ENCODE measurements at regions not wholly inside any gene's neighbourhood (a gene's known extent, or its start where the extent isn't known, plus 50 kb on each side); places are given as distances from the start of the nearest gene placed in this dataset.

- CTCF ChIA-PET = no interaction called here
Measured at GRCh38 chr1:55538428-55538827, 323.3 kb upstream of the USP24 start.

GRCh38 chr1:55536545-55536865 lies 321.3 kb upstream of the USP24 start:
- no peak for DNase-seq

More at GRCh38 chr1:55538428-55538827, 323.3 kb upstream of the USP24 start:
- no CpG with 5 or more reads among the region's 2 CpGs for WGBS (ENCODE audit: insufficient coverage)
- Mint-ChIP-seq H3K27ac (no peak overlapping the region), H3K27me3 (no peaks in the 10 kb centered on the region), H3K4me3 (no peak overlapping the region), H3K4me1 (no peaks in the 10 kb centered on the region), H3K36me3 (no peaks in the 10 kb centered on the region), H3K9me3 (no peaks in the 10 kb centered on the region)
- ATAC-seq (replicated peaks in 1 of 4) (no peak), DNase-seq (no peak)
- POLR2A ChIA-PET = no interaction called here
- H3K4me1 ChIP-seq (ENCODE audit: control insufficient read depth in 1 of 2, extremely low read depth in 1 of 2, insufficient read depth in 2 of 2, low read length in 2 of 2) = no peaks in the 10 kb centered on the region
- H3K27me3 ChIP-seq (replicated peaks in 1 of 2; ENCODE audit: control insufficient read depth in 2 of 2, extremely low read depth in 1 of 2, insufficient read depth in 2 of 2, low read length in 1 of 2) = no peaks in the 10 kb centered on the region
- H3K36me3 ChIP-seq (ENCODE audit: control insufficient read depth in 2 of 2, extremely low read depth in 1 of 2, insufficient read depth in 1 of 2, low read length in 1 of 2) = no peaks in the 10 kb centered on the region
- H3K4me3 ChIP-seq (ENCODE audit: control insufficient read depth in 1 of 2, extremely low read depth in 1 of 2, low read length in 1 of 2) = no peak overlapping the region
- no peaks in the 10 kb centered on the region for H3K9me3 ChIP-seq
- H3K27ac ChIP-seq (ENCODE audit: low read length) = no peak overlapping the region

GRCh38 chr1:55535724-55536544 lies 320.8 kb upstream of the USP24 start:
- DNase-seq (no peak), ATAC-seq (replicated peaks in 1 of 4) (no peak)
- no peaks in the 10 kb centered on the region for H3K36me3 ChIP-seq (ENCODE audit: control insufficient read depth in 2 of 2, extremely low read depth in 1 of 2, insufficient read depth in 1 of 2, low read length in 1 of 2)
- no peak overlapping the region for H3K27ac Mint-ChIP-seq
- ChIA-PET POLR2A (no interaction called here), CTCF (no interaction called here)
- H3K27me3 ChIP-seq (replicated peaks in 1 of 2; ENCODE audit: control insufficient read depth in 2 of 2, extremely low read depth in 1 of 2, insufficient read depth in 2 of 2, low read length in 1 of 2) = no peaks in the 10 kb centered on the region
- WGBS (ENCODE audit: insufficient coverage) = no CpG with 5 or more reads among the region's 4 CpGs
- H3K9me3 ChIP-seq = no peaks in the 10 kb centered on the region
- H3K9me3 Mint-ChIP-seq = no peaks in the 10 kb centered on the region
- no peaks in the 10 kb centered on the region for H3K4me1 ChIP-seq (ENCODE audit: control insufficient read depth in 1 of 2, extremely low read depth in 1 of 2, insufficient read depth in 2 of 2, low read length in 2 of 2)
- H3K4me3 Mint-ChIP-seq = no peak overlapping the region
- H3K4me3 ChIP-seq (ENCODE audit: control insufficient read depth in 1 of 2, extremely low read depth in 1 of 2, low read length in 1 of 2) = no peak overlapping the region
- no peaks in the 10 kb centered on the region for H3K4me1 Mint-ChIP-seq
- peaks cover 0 to 12% of the 10 kb centered on the region in 2 donors for H3K27me3 Mint-ChIP-seq
- no peaks in the 10 kb centered on the region for H3K36me3 Mint-ChIP-seq
- no peak overlapping the region for H3K27ac ChIP-seq (ENCODE audit: low read length)

More at GRCh38 chr1:55536545-55536865, 321.3 kb upstream of the USP24 start:
- CTCF ChIA-PET = no interaction called here
- Mint-ChIP-seq H3K9me3 (no peaks in the 10 kb centered on the region), H3K4me3 (no peak overlapping the region), H3K27me3 (peaks cover 0 to 7% of the 10 kb centered on the region in 2 donors), H3K4me1 (no peaks in the 10 kb centered on the region), H3K27ac (no peak overlapping the region), H3K36me3 (no peaks in the 10 kb centered on the region)
- no peak overlapping the region for H3K27ac ChIP-seq (ENCODE audit: low read length)
- H3K9me3 ChIP-seq = no peaks in the 10 kb centered on the region
- no peaks in the 10 kb centered on the region for H3K36me3 ChIP-seq (ENCODE audit: control insufficient read depth in 2 of 2, extremely low read depth in 1 of 2, insufficient read depth in 1 of 2, low read length in 1 of 2)
- no peaks in the 10 kb centered on the region for H3K27me3 ChIP-seq (replicated peaks in 1 of 2; ENCODE audit: control insufficient read depth in 2 of 2, extremely low read depth in 1 of 2, insufficient read depth in 2 of 2, low read length in 1 of 2)
- no peaks in the 10 kb centered on the region for H3K4me1 ChIP-seq (ENCODE audit: control insufficient read depth in 1 of 2, extremely low read depth in 1 of 2, insufficient read depth in 2 of 2, low read length in 2 of 2)
- H3K4me3 ChIP-seq (ENCODE audit: control insufficient read depth in 1 of 2, extremely low read depth in 1 of 2, low read length in 1 of 2) = no peak overlapping the region
- WGBS (ENCODE audit: insufficient coverage) = 38% methylated on average over 1 of the region's 2 CpGs
- no peak for ATAC-seq (replicated peaks in 1 of 4)
- POLR2A ChIA-PET = no interaction called here

GRCh38 chr1:55534565-55535121 lies 319.5 kb upstream of the USP24 start:
- ATAC-seq (replicated peaks in 1 of 4) (no peak), DNase-seq (no peak)
- no peak overlapping the region for H3K27ac Mint-ChIP-seq
- no peaks in the 10 kb centered on the region for H3K4me1 Mint-ChIP-seq
- WGBS (ENCODE audit: insufficient coverage) = 88% methylated on average over 1 of the region's 3 CpGs
- Histone ChIP-seq H3K4me3 (ENCODE audit: control insufficient read depth in 1 of 2, extremely low read depth in 1 of 2, low read length in 1 of 2) (no peak overlapping the region), H3K27me3 (replicated peaks in 1 of 2; ENCODE audit: control insufficient read depth in 2 of 2, extremely low read depth in 1 of 2, insufficient read depth in 2 of 2, low read length in 1 of 2) (no peaks in the 10 kb centered on the region), H3K4me1 (ENCODE audit: control insufficient read depth in 1 of 2, extremely low read depth in 1 of 2, insufficient read depth in 2 of 2, low read length in 2 of 2) (no peaks in the 10 kb centered on the region), H3K27ac (ENCODE audit: low read length) (no peak overlapping the region), H3K9me3 (no peaks in the 10 kb centered on the region), H3K36me3 (ENCODE audit: control insufficient read depth in 2 of 2, extremely low read depth in 1 of 2, insufficient read depth in 1 of 2, low read length in 1 of 2) (no peaks in the 10 kb centered on the region)
- POLR2A ChIA-PET = no interaction called here
- H3K9me3 Mint-ChIP-seq = no peaks in the 10 kb centered on the region
- peaks cover 0 to 15% of the 10 kb centered on the region in 2 donors for H3K27me3 Mint-ChIP-seq
- CTCF ChIA-PET = no interaction called here
- H3K36me3 Mint-ChIP-seq = no peaks in the 10 kb centered on the region
- no peak overlapping the region for H3K4me3 Mint-ChIP-seq

GRCh38 chr1:55531644-55532043 lies 316.5 kb upstream of the USP24 start:
- no peaks in the 10 kb centered on the region for H3K36me3 Mint-ChIP-seq
- POLR2A ChIA-PET = no interaction called here
- no peaks in the 10 kb centered on the region for H3K9me3 Mint-ChIP-seq

GRCh38 chr1:55530749-55531478 lies 315.8 kb upstream of the USP24 start:
- CTCF ChIA-PET = no interaction called here
- no peak for DNase-seq
- POLR2A ChIA-PET = no interaction called here

More at GRCh38 chr1:55531644-55532043, 316.5 kb upstream of the USP24 start:
- ATAC-seq (replicated peaks in 1 of 4) (no peak), DNase-seq (no peak)
- Mint-ChIP-seq H3K27ac (no peak overlapping the region), H3K4me1 (no peaks in the 10 kb centered on the region), H3K27me3 (peaks cover 8 to 28% of the 10 kb centered on the region in 2 donors), H3K4me3 (no peak overlapping the region)
- Histone ChIP-seq H3K9me3 (no peaks in the 10 kb centered on the region), H3K4me1 (ENCODE audit: control insufficient read depth in 1 of 2, extremely low read depth in 1 of 2, insufficient read depth in 2 of 2, low read length in 2 of 2) (no peaks in the 10 kb centered on the region), H3K4me3 (ENCODE audit: control insufficient read depth in 1 of 2, extremely low read depth in 1 of 2, low read length in 1 of 2) (no peak overlapping the region), H3K27me3 (replicated peaks in 1 of 2; ENCODE audit: control insufficient read depth in 2 of 2, extremely low read depth in 1 of 2, insufficient read depth in 2 of 2, low read length in 1 of 2) (peaks cover 0 to 4% of the 10 kb centered on the region in 2 experiments), H3K36me3 (ENCODE audit: control insufficient read depth in 2 of 2, extremely low read depth in 1 of 2, insufficient read depth in 1 of 2, low read length in 1 of 2) (no peaks in the 10 kb centered on the region), H3K27ac (ENCODE audit: low read length) (no peak overlapping the region)
- CTCF ChIA-PET = no interaction called here

More at GRCh38 chr1:55530749-55531478, 315.8 kb upstream of the USP24 start:
- Mint-ChIP-seq H3K27me3 (peaks cover 8 to 28% of the 10 kb centered on the region in 2 donors), H3K4me3 (no peak overlapping the region), H3K27ac (no peak overlapping the region), H3K9me3 (no peaks in the 10 kb centered on the region), H3K36me3 (no peaks in the 10 kb centered on the region), H3K4me1 (no peaks in the 10 kb centered on the region)
- Histone ChIP-seq H3K9me3 (no peaks in the 10 kb centered on the region), H3K36me3 (ENCODE audit: control insufficient read depth in 2 of 2, extremely low read depth in 1 of 2, insufficient read depth in 1 of 2, low read length in 1 of 2) (no peaks in the 10 kb centered on the region), H3K4me3 (ENCODE audit: control insufficient read depth in 1 of 2, extremely low read depth in 1 of 2, low read length in 1 of 2) (no peak overlapping the region), H3K27ac (ENCODE audit: low read length) (no peak overlapping the region), H3K27me3 (replicated peaks in 1 of 2; ENCODE audit: control insufficient read depth in 2 of 2, extremely low read depth in 1 of 2, insufficient read depth in 2 of 2, low read length in 1 of 2) (peaks cover 0 to 4% of the 10 kb centered on the region in 2 experiments), H3K4me1 (ENCODE audit: control insufficient read depth in 1 of 2, extremely low read depth in 1 of 2, insufficient read depth in 2 of 2, low read length in 2 of 2) (no peaks in the 10 kb centered on the region)
- WGBS (ENCODE audit: insufficient coverage) = 20% methylated on average over 1 of the region's 3 CpGs
- no peak for ATAC-seq (replicated peaks in 1 of 4)
